ENCODE measurements at regions not wholly inside any gene's neighbourhood (a gene's known extent, or its start where the extent isn't known, plus 50 kb on each side); places are given as distances from the start of the nearest gene placed in this dataset.

GRCh38 chr13:38265132-38265497 lies 84.5 kb upstream of the UFM1 start:
- no peak for TF ChIP-seq POLR2AphosphoS5 (IDR thresholded peaks at IDR 0.05)
- no peak for TF ChIP-seq CTCF (IDR thresholded peaks at IDR 0.05)
